ENCODE measurements at regions not wholly inside any gene's neighbourhood (a gene's known extent, or its start where the extent isn't known, plus 50 kb on each side); places are given as distances from the start of the nearest gene placed in this dataset.

- Histone ChIP-seq H3K27ac (no peak overlapping the region), H3K9me3 (ENCODE audit: severe bottlenecking) (peaks cover 3% of the 10 kb centered on the region), H3K4me3 (ENCODE audit: low read depth, low read length) (no peak overlapping the region), H3K27me3 (ENCODE audit: insufficient read depth, low read depth, severe bottlenecking) (no peaks in the 10 kb centered on the region), H3K36me3 (no peaks in the 10 kb centered on the region)
- no peak for TF ChIP-seq CTCF (IDR thresholded peaks at IDR 0.05; ENCODE audit: low read depth, low read length)
- no peak for DNase-seq
Measured at GRCh38 chr2:157160111-157160510, 97.4 kb upstream of the GALNT5 start.

GRCh38 chr2:157164370-157164769 is 93.1 kb upstream of the GALNT5 start:
- no peaks in the 10 kb centered on the region for H3K36me3 ChIP-seq
- DNase-seq, result no peak
- peaks cover 3% of the 10 kb centered on the region for H3K9me3 ChIP-seq (ENCODE audit: severe bottlenecking)
- no peak overlapping the region for H3K4me3 ChIP-seq (ENCODE audit: low read depth, low read length)
- no peaks in the 10 kb centered on the region for H3K27me3 ChIP-seq (ENCODE audit: insufficient read depth, low read depth, severe bottlenecking)
- H3K27ac ChIP-seq, result no peak overlapping the region
- no peak for TF ChIP-seq CTCF (IDR thresholded peaks at IDR 0.05; ENCODE audit: low read depth, low read length)

GRCh38 chr2:157164891-157165290 is 92.6 kb upstream of the GALNT5 start:
- peaks cover 3% of the 10 kb centered on the region for H3K9me3 ChIP-seq (ENCODE audit: severe bottlenecking)
- no peak for TF ChIP-seq CTCF (IDR thresholded peaks at IDR 0.05; ENCODE audit: low read depth, low read length)
- no peak overlapping the region for H3K27ac ChIP-seq
- DNase-seq, result no peak
- no peaks in the 10 kb centered on the region for H3K36me3 ChIP-seq
- no peaks in the 10 kb centered on the region for H3K27me3 ChIP-seq (ENCODE audit: insufficient read depth, low read depth, severe bottlenecking)
- H3K4me3 ChIP-seq (ENCODE audit: low read depth, low read length), result no peak overlapping the region

- Histone ChIP-seq H3K27ac (no peak overlapping the region), H3K27me3 (ENCODE audit: insufficient read depth, low read depth, severe bottlenecking) (no peaks in the 10 kb centered on the region), H3K4me3 (ENCODE audit: low read depth, low read length) (no peak overlapping the region), H3K9me3 (ENCODE audit: severe bottlenecking) (peaks cover 3% of the 10 kb centered on the region), H3K36me3 (no peaks in the 10 kb centered on the region)
- no peak for TF ChIP-seq CTCF (IDR thresholded peaks at IDR 0.05; ENCODE audit: low read depth, low read length)
- no peak for DNase-seq
Measured at GRCh38 chr2:157168501-157168900, 89.0 kb upstream of the GALNT5 start.

GRCh38 chr2:157169889-157170288 is 87.6 kb upstream of the GALNT5 start:
- Histone ChIP-seq H3K27me3 (ENCODE audit: insufficient read depth, low read depth, severe bottlenecking) (no peaks in the 10 kb centered on the region), H3K27ac (no peak overlapping the region), H3K9me3 (ENCODE audit: severe bottlenecking) (peaks cover 1% of the 10 kb centered on the region), H3K36me3 (no peaks in the 10 kb centered on the region), H3K4me3 (ENCODE audit: low read depth, low read length) (no peak overlapping the region)
- DNase-seq, result no peak
- no peak for TF ChIP-seq CTCF (IDR thresholded peaks at IDR 0.05; ENCODE audit: low read depth, low read length)

- no peak for TF ChIP-seq CTCF (IDR thresholded peaks at IDR 0.05; ENCODE audit: low read depth, low read length)
- no peaks in the 10 kb centered on the region for H3K9me3 ChIP-seq (ENCODE audit: severe bottlenecking)
- H3K36me3 ChIP-seq, result no peaks in the 10 kb centered on the region
- no peak overlapping the region for H3K4me3 ChIP-seq (ENCODE audit: low read depth, low read length)
- H3K27ac ChIP-seq, result no peak overlapping the region
- no peak for DNase-seq
- H3K27me3 ChIP-seq (ENCODE audit: insufficient read depth, low read depth, severe bottlenecking), result no peaks in the 10 kb centered on the region
Measured at GRCh38 chr2:157170299-157170698, 87.2 kb upstream of the GALNT5 start.
